GM18909 (cell line): ENCODE measurements at regions not wholly inside any gene's neighbourhood (a gene's known extent, or its start where the extent isn't known, plus 50 kb on each side); places are given as distances from the start of the nearest gene placed in this dataset.
A peak's percentile ranks its signal among the peaks of the same experiment; 100 is the strongest.

ENCODE experiments used
- ATAC-seq: cut with Tn5 transposase; IDR thresholded peaks from one replicate; pipeline ENCODE4 v1.9.1; 2021; ENCODE audit warnings: mild to moderate bottlenecking; ENCODE audit not compliant: unreplicated experiment, poor library complexity

GRCh38 chr18:67381608-67382150 is 134.8 kb downstream of the DSEL start:
- no peak for ATAC-seq

DNA sequence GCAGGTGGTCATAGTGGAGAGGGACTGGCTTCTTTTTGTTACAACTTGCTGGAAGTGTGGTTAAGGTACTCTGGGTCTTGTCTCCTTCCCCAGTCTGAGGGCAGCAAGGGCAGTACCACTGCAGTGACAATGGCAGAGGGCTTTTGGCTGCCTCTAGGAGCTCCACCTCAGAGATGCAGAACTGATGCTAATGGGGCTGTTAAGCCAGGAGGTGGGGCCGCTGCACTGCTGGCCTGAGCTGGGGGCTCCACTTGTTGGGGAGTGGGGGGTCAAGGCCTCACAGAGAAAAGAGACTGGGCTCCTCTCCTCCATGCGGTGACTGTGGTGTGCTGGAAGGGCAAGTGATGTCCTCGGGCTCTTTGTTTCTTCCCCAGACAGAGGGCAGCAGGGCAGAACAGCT is 135.7 kb downstream of the DSEL start:
- no peak for ATAC-seq

GRCh38 chr18:67379981-67380380 is 136.5 kb downstream of the DSEL start:
- ATAC-seq, result no peak

GRCh38 chr18:67376372-67376771 is 140.1 kb downstream of the DSEL start:
- ATAC-seq, result no peak

GRCh38 chr18:67373636-67374035 is 142.9 kb downstream of the DSEL start:
- no peak for ATAC-seq

GRCh38 chr18:67367540-67367939 is 149.0 kb downstream of the DSEL start:
- ATAC-seq, result no peak

GRCh38 chr18:67363694-67364093 is 152.8 kb downstream of the DSEL start:
- ATAC-seq, result no peak

DNA sequence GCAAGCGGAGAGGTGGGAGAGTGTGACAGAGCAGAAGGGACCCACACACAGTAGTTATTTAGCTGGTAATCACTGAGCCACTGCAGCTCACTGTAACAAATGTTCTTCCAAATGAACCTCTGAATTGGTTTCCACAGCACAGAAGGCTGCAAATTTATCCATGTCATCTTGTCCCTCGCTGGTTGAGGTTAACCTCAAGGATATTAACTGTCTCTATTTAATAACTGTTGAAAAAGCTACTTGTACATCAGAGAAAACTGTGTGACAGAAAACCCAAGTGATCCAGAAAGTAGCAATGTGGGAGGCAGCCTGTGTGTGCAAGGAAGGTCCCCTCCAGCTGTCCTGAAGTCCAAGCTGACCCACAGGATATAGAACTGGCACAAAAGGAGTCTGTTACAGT is 153.6 kb downstream of the DSEL start:
- ATAC-seq, result no peak

- peak; percentile 74 for ATAC-seq
Measured at GRCh38 chr18:67359873-67360838, 156.4 kb downstream of the DSEL start.

DNA sequence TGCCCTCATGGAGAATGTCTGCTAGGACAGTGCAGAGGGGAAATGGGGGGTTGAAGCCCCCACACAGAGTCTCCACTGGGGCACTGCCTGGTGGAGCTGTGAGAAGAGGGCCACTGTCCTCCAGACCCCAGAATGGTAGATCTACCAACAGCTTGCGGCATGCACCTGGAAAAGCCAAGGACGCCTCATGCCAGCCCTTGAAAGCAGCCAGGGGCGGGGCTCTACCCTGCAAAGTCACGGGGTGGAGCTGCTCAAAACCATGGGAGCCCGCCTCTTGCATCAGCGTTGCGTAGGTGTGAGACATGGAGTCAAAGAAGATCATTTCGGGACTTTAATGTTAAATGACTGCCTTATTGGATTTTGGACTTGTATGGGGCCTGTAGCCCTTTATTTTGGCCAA is 157.6 kb downstream of the DSEL start:
- ATAC-seq, result no peak

- no peak for ATAC-seq
Measured at GRCh38 chr18:67354692-67355091, 161.8 kb downstream of the DSEL start.

DNA sequence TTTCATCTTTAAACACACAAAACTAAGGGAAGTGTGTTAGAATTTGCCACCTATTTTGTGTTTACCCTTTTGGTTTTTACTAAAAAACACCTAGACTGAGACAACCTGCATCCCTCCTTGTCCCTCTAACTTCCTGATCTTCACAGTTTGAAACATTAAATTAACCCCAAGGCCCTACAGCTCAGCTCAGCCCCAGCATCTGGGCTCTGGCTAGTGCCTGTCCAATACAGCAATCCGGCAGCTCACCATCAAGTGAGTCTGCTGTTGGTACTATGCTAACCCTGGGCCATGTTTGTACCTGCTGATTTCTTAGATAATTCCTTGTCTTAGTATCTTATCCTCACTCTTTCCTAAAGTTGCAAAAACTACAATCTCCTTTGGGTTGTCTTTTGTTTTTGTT is 162.4 kb downstream of the DSEL start:
- no peak for ATAC-seq

GRCh38 chr18:67347438-67347837 is 169.1 kb downstream of the DSEL start:
- no peak for ATAC-seq

GRCh38 chr18:67342159-67342558 is 174.4 kb downstream of the DSEL start:
- no peak for ATAC-seq

GRCh38 chr18:67337696-67338095 is 178.8 kb downstream of the DSEL start:
- no peak for ATAC-seq

- no peak for ATAC-seq
Measured at GRCh38 chr18:67331857-67332256, 184.7 kb downstream of the DSEL start.

GRCh38 chr18:67319109-67319508 is 197.4 kb downstream of the DSEL start:
- no peak for ATAC-seq

DNA sequence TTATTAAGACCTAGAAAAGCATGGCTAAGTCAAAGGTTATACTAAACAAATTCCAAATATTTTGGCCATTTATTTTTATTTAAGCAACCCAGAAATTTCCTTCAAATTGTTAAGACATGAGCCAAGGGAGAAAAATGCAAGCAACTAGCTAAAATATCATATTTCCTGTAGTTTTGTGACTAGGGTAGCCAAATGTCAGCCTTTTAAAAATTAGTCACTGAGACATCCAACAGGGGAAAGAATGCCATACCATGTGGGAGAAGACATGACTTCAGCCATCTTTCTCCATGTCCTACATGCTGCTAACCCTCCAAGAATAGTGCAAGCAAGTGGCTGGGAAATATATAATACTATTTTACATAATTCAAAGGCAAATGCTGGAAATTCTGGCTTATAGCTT is 197.9 kb downstream of the DSEL start:
- no peak for ATAC-seq

- no peak for ATAC-seq
Measured at GRCh38 chr18:67310826-67311225, 205.7 kb downstream of the DSEL start.

GRCh38 chr18:67308819-67309218 is 207.7 kb downstream of the DSEL start:
- no peak for ATAC-seq

- ATAC-seq, result no peak
Measured at GRCh38 chr18:67305466-67305865, 211.1 kb downstream of the DSEL start.

GRCh38 chr18:67302043-67302442 is 214.5 kb downstream of the DSEL start:
- no peak for ATAC-seq
